NK-92 treated with Interleukin-12 subunit alpha and Interleukin-12 subunit beta, amount 100 ng/mL, for 24 hours (cell line): ENCODE measurements at regions not wholly inside any gene's neighbourhood (a gene's known extent, or its start where the extent isn't known, plus 50 kb on each side); places are given as distances from the start of the nearest gene placed in this dataset.

Source experiments
- DNase-seq: peaks from one replicate; lab custom pipeline; 2025; lab: John Stamatoyannopoulos, UW

DNA sequence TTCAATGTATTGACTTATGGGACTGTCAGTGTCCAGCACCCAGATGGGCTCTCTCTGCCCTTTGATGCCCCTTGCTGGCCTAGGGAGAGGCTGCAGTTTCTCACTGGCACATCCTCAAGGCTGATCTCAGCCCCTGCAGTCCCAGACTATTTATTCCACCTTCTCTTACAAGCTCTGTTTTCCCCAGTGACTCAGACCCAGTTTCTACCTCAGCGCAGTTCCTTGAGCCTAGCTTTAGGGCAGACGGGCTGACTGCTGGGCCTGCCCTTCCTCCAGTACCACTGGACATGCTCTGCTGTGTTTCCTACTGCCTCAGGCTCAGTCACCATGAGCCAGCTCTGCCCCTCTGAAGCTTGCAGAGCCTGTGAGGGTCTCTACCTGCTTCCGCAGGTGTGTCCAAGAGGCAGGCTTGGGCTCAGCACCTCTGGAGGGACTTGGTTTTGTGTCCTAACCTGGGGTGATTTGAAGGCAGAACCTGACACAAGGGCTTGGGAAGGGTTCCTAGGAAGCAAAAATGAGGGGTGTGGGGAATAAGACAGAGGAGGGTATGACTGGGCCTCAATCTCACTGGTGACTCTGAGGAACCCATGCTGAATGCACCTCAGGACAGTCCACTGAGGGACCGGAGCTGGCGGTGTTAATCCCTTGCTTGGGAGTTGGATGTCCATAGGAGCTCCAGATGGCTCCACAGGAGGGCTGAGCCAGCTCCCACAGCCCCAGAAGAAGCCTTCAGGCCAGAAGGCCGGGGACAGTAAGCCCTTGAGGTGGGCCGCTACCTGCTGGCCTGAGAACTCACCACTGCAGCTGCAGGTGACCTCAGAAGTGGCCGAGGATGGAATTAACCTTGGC, 689.9 kb downstream of the MATN1 start:
- no peak for DNase-seq

DNA sequence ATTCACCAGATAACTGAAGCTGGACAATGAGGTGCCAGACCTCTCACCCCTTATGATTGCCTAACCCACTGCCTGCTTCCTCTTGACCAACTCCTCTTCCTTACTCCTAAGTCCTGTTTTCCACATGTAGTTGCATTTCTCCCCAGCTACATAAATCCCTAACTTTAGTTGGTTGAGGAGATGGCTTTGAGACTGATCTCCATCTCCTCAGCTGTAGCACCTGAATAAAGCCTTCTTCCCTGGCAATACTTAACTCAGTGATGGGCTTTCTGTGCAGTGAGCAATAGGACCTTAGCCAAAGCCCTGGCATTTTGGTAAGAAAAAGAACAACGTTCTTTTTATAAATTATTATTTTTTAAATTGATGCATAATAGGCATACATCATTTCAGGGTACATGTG, 691.1 kb downstream of the MATN1 start:
- DNase-seq: no peak

DNA sequence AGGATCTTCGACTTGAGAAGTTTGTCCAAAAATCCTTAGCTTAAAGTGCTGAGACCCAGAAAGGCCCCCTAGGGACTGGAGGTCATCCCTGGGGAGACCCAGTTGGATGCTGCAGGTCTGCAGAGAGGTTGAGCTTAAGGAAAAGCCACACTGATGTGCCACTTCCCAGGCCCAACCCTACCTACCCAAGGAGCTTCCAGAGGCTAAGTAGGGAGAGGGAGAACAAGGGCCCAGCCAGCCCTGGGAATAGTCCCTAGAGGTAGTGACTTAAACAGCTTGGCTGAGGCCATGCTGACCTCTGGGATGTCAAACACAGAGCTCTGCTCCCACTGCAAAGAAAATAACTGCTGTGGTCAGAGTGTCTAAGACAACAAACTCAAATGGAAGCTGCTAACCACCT, 693.7 kb downstream of the MATN1 start:
- no peak for DNase-seq

DNA sequence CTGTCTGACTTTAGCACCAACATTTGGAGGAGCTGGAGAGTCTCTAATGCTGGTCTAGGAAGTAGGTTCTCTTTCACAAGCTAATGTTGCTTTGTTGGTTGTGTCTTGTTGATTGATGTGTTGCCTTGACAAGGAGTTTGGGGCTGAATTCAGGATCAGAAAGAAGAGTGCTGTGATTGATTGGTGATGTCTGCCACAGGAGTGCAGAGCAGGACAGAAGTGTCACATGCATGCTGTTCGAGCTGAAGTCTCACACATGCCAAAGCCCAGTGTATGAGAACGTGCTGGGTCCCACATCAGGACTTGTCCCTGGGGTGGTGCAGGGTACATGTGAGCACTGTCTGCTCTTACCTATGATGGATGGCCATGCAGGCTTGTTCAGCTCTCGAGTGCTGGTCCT, 694.4 kb downstream of the MATN1 start:
- DNase-seq: no peak

DNA sequence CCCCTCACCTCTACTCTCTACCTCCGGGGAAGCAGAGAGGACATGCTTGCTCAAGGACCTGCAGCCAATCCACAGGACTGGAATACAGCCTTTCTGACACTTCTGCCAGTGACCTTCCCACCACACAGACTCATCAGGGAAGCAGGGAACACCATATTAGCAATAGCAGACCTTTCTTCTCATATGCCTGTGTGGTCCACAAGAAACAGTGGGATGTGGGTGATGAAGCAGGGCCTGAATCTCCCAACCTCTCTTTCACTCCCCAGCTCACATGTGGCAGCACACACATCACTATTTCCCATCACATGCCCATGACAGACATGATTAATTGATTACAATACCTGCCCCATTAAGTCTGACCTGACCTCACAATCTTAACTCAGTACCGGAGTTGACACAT, 695.1 kb downstream of the MATN1 start:
- DNase-seq: no peak

DNA sequence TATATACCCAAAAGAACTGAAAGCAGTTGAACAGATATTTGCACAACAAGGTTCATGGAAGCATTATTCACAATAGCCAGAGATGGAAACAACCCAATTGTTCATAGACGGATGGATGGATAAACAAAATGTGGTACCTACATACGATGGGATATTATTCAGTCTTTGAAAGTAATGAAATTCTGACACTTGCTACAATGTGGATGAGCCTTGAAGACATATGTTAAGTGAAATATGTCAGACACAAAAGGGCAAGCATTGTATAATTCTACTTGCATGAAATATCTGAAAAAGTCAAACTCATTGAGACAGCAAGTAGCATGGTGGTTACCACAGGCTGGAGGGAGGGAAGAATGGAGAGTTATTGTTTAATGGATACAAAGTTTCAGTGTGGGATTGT, 696.1 kb downstream of the MATN1 start:
- DNase-seq: no peak

DNA sequence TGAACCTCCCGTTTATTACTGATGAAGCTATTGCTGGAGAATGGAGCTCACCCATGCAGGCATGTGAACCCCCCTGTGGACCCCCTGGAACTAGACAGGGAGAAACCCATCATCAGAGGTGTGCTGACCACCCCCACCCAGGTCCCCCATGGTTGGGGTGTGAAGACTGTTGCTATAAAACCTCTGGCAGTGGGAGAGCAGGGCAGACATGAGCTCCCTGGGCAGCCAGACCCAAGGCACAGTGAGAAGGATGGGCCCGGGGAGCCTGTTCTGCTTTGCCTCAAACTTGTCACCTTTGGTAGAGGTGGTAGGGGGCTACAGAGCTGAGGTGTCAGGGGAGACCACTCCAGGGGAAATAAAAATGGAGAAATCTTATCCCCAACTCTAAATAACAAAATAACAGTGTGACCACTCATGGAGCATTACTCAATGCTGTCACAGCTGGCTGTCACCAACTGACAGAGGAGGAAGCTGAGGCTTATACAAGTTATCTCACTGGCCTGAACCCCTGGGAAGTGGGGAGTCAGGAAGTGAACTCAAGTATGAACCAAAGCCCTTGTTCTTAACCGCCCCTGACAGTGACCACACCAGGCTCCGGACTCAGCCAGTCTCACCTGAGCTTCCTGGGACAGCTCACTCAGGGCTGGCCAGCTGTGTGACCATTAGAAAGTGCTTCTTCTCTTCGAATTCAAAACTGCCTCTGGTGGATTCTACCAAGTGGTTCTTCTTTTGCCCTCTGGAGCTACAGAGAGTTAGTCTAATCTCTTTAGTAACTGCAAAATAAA, 698.8 kb downstream of the MATN1 start:
- no peak for DNase-seq

DNA sequence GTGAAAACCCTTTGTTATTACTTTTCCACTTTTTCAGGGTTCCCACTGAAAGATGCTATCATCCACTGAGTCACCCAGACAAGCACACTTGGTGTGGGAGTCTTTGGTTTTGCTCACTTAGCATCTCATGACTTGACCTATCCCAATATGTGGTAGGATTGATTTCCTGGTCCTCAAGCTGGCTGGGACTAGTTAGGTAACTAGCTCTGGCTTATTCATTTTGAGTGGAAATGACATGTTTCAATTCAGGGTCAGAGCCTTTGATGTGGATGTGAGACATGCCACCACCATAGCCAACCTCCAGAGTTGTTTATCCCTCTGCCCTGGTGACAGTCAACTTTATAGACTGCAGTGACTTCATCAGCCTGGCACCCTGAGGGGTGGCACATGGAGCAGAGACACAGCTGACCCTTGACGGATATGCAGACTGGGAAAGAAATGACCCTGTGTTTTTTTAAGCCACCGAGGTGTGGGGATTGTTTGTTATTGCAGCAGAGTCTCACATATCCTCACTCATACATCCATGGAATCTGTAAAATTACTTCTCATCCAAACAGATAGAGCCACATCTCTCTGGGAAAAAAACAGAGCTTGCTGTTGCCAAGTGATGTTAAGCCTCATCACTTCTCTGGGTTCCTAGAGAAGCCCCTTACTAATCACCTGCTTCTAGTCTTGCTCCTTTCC, 699.9 kb downstream of the MATN1 start:
- DNase-seq: no peak

DNA sequence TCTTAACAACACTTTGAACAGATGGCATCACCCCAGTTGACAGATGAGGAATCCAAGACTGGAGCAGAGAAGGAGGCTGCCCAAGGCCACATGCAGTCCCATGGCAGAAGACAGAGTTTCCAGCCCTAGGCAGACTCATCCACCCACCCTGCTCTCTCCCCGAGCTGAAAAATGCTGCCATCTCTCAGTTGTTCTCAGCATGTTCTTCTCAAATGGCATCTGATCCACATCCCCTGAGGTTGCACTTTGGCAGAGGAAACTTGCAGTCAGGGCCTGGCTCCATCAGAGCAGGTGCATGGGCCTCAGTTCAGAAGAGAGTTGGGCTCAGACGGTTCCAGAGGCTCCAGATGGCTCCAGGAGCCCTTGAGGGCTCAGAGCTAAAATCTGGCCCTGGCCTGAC, 709.4 kb downstream of the MATN1 start:
- DNase-seq: no peak

DNA sequence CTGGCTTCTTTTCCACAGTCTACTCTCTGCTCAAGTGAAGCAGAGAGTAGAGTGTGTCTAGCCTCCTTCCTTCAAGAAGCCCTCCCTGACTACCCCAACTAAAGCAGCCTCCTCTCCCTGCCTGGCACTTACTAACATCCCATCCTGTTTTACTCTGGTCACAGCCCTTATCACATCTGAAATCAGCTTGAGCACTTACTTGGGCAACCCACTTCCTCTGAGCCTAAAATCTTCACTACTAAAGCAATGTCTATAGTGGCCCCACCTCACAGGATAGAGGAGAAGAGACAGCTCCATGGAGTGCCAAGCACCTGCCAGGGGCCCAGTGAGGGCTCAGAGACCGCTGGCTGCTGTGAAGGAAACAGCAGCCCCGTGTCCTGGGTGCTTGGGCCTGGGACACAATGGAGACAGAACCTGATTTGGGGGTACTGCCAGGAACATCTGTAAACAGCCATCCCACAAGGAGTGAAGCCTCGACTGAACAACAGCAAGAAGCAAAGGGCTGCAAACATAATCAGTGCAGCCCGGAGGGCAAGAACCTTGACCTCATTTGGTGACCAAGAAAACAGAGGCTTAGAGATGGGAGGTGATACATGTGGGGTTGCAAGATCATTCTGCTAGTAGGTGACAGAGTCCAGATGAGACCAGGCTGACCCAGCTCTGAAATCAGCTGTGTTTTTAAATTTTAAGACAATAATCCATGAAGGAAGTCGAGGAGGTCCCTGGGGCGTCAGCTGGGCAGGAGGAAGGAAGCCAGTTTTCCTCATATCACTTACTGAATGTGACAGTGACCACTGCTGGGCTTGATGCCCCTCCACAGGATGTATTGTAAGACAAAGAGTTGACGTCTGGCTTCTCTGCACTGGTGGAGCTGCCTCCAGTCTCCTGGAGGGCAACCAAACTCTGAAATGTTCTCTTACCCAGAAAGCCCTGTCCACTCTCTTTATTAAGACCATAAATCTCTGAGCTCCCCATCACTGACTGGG, 710.6 kb downstream of the MATN1 start:
- no peak for DNase-seq

DNA sequence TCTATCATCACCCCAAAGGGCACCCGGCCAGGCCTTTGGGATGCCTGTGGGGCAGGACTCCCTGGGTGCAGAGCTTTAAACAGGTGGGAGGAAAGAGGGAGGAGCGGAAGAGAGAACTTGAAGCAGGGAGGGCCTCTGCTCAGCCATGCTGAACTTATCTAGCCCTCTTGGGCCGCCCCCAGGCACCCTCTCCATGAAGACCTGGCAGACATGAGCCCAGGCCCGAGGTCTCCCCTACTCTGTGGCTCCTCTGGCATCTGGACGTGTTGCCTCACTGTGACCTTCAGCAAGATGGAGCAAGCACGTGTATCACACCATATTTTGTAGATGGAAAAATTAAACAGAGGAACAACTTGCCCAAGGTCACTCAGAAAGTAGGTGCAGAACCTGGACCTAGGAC, 711.4 kb downstream of the MATN1 start:
- DNase-seq: no peak

DNA sequence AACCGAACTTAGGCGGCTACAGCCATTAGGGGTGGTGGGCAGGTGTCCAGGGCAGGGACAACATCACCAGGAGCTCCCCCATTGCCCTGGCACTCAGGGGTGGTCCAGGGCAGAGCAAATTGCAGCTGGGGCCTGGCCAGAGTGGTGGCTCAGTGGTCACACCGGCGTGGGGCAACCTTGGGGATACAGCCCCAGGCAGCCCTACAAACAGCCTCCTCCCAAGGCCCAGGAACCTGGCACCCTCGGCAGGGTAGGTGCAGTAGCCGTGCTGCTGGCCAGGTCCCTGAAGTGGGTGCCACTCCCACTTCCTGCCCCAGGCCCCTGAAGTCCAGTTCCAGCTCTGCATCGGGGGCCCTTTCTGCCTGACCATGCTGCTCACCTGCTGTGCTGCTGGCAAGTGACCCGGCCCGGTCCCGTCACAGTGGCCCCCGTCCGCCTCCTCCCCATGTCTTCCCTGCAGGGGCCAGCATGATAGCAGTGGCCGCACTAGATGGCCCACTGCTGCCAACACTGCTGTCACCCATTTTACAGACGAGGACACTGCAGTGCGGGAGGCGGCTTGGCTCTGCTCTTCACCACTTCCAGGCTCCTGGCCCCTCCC, 712.8 kb downstream of the MATN1 start:
- DNase-seq: no peak

DNA sequence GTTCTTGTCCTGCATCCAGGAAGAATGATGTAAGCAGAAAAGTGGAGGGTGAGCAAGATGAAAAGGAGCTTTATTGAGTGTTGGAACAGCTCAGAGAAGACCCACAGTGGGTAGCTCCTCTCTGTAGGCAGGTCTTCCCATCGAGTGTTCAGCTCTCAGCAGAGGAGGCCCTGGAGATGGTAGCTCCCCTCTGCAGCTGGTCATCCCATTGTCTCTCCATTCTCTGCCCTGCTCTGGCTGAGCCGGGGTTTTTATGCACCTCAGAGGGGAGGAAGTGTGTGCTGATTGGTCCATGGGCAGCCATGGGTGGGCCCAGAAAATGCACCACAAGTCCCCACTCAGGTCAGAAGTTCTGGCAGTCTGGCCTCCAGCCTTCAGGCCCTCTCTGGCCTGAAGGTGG, 713.7 kb downstream of the MATN1 start:
- DNase-seq: no peak

DNA sequence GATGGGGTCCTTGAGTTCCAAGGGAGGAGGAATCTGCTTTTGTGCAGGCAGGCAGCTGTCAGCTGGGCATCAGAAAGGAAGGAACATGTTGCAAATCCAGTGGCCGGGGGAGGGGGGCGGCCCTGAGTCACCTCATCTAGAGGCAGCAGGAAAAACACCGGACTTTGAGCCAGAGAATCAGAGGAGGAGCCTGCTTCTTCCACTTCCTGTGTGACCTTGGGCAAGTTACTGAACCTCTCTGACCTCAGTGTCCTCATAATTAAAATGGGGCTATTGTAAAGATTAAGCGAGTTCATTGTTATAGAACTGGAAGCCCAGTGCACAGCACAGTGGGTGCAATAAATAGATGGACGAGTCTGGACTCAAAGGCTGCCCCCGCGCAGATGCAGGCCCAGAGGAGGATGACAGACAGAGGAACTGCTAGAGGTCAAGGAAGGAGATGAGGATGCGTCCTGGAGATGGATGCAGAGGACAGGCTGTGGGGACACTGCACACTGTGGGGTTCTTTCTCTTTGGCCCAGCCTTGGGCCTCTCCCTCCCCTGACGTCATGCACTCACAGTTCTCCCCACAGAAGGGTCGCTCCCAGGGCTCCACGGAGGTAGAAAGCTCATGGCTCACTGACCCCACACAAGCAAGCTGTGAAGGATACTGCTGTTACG, 714.3 kb downstream of the MATN1 start:
- no peak for DNase-seq

DNA sequence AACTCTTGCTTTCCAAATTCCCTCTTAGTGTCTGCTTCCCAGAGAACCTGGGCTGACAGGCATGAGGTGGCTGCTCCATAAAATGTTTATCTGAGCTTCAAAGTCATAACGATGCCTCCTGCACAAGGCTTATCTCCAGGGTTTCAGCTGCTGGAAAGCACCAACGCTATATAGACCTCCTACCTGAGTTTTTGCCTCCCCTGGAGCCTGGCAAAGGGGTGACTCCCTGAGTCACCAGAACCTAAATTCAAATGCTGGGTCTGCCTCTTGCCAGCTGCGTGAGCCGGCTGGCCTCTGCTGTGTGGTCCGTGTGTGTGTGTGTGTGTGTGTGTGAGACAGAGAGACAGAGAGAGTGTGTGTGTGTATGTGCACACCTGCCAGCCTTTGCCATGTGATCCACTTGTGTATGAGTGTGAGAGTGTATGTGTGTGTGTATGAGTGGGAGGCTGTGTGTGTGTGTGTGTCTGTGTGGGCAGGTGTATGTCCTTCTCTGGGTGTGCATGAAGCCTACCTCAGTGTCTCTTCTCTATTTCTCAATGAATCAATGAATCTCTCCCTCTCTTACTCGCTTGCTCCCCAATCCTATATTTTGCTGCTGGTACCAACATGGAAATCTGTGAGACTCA, 714.9 kb downstream of the MATN1 start:
- no peak for DNase-seq

DNA sequence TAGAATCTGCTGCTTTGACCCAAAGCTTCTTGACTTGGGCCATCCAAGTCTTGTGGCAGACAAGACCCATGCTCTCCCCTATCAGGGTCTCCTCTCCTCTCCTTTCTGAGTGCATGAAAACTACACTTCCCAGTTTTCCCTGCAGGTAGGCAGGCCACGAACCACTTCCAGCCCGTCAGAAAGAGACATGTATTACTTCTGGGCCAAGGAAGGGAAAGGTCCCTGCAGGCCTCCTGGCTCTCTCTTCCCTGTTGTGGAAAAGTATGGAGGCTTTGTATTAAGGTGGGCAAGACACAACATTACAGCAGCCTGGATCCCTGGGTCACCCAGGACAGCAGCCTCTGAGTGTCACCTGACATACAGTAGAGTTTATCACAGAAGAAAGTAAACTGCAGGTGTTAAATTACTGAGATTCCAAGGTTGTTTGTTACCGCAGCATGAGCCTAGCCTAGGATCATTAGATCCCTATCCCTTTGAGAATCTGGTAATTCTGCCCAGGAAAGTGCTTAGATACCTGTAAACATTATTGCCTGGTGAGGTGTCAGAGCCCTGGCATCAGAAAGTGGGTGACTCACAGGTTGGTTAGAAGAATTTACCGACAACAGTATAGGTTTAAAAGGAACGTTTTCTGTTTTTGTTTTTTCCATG, 717.3 kb downstream of the MATN1 start:
- no peak for DNase-seq

DNA sequence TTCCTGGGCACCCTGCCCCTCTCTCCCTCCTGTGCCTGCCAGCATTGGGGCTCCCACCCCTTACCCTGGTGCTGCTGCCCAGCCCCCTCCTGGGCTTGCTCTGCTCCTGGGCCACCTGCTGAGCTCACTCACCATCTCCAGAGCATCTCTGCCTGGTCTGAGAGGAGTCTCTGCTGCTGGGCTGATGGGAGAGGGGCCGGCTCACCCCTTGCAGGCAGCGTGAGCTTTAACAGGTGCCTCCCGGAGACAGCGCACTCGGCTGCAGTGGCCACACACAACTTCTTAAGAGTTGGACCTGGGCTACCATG, 721.7 kb downstream of the MATN1 start:
- no peak for DNase-seq

DNA sequence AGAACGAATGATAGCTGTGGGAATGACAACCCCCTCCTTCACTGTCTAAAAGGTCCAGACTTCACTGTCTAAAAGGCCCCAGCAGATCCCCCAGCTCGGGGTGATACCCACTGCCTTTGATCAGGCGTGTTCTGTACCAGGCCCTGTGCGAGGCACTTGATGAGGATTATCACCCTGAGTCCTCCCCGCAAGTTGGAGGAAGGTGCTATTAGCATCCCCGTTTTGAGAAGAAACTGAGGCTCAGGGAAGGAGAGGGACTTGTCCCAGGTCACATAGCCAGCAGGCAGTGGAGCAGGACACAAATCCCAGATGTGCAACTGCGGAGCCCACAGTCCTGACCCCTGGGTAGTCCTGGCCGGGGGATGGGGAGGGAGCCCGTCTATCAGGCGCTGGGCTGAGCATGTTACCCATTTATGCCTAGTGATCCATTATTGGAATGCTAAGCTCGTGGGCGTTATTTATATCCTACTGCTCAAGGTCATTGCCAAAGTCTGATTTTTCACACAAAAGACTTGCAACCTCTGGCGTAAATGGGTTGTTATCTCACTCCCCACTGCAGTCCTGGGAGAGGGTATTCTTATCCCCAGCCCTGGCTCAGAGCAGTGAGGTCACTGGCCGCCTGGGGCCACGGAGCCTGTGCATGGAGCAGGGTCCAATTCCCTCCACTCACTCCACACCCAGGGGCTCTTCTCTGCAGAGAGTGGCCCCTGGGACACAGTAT, 722.2 kb downstream of the MATN1 start:
- no peak for DNase-seq

DNA sequence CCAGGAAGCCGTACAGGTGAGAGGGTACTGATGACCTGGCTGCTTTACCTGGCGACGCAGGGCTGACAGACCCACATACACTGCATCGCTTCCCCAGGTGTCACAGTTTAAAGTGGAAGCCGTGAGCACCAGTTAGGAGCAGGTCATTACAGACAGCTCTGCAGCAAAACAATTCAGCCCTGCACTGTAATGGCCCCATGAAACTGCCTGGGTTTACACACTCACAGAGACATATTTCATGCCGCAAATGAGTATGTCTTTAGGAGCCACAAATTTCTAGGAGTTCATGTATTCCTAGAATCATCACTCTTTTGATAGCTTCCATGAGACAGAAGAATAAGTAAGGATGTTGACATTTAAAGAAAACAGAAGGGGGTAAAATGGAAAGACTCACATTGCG, 723.1 kb downstream of the MATN1 start:
- DNase-seq: no peak
